Lung (tissue), 11 donors: ENCODE measurements at regions not wholly inside any gene's neighbourhood (a gene's known extent, or its start where the extent isn't known, plus 50 kb on each side); places are given as distances from the start of the nearest gene placed in this dataset.

ENCODE experiments used
- ATAC-seq: fragments of 200-7000 bp; cut with Tn5 transposase; one replicate; pipeline ENCODE4 v1.9.1; 2020; ENCODE audit warnings: moderate number of reproducible peaks; ENCODE audit not compliant: insufficient read depth, low FRiP score
- DNase-seq, 3 donors: peaks; one replicate each; pipeline ENCODE4 v3.0.0-alpha.2; 2013 to 2017
- H3K27ac ChIP-seq, 2 donors: one replicate each; pipeline ENCODE4 v1.5.1; 2013; ENCODE audit warnings: mild to moderate bottlenecking in 2 of 2, moderate library complexity in 2 of 2, control low read depth in 1 of 2, inconsistent platforms in 1 of 2, low read depth in 1 of 2, low read length in 1 of 2
- H3K27me3 ChIP-seq, 3 donors: one replicate each; pipeline ENCODE4 v1.5.1; 2013; ENCODE audit warnings: low read length in 2 of 3; ENCODE audit not compliant: control insufficient read depth in 3 of 3, insufficient read depth in 3 of 3
- H3K36me3 ChIP-seq, 4 donors: one replicate each; pipeline ENCODE4 v1.5.1; 2013; ENCODE audit warnings: low read length in 4 of 4, mild to moderate bottlenecking in 1 of 4, moderate library complexity in 1 of 4; ENCODE audit not compliant: control insufficient read depth in 4 of 4, insufficient read depth in 4 of 4
- H3K4me1 ChIP-seq, 5 donors: one replicate each; pipeline ENCODE4 v1.5.1; 2013; ENCODE audit warnings: low read length in 5 of 5, mild to moderate bottlenecking in 2 of 5, moderate library complexity in 1 of 5; ENCODE audit not compliant: control insufficient read depth in 5 of 5, insufficient read depth in 5 of 5
- H3K4me3 ChIP-seq: one replicate; pipeline ENCODE4 v1.5.1; 2013; ENCODE audit warnings: mild to moderate bottlenecking, control low read depth, moderate library complexity
- H3K9ac ChIP-seq, 2 donors: one replicate each; pipeline ENCODE4 v1.5.1; 2013; ENCODE audit warnings: low read length in 2 of 2, control low read depth in 1 of 2; ENCODE audit not compliant: insufficient read depth in 1 of 2
- H3K9me3 ChIP-seq, 4 donors: one replicate each; pipeline ENCODE4 v1.5.1; 2013; ENCODE audit warnings: low read length in 3 of 4, mild to moderate bottlenecking in 1 of 4, moderate library complexity in 1 of 4; ENCODE audit not compliant: control insufficient read depth in 4 of 4, insufficient read depth in 3 of 4
- CTCF ChIP-seq: IDR thresholded peaks from 2 replicates; pipeline ENCODE4 v1.5.1; 2012; ENCODE audit warnings: mild to moderate bottlenecking; ENCODE audit errors: control extremely low read depth, extremely low read depth
- whole genome bisulfite sequencing, 2 donors: extraction: QIAGEN DNeasy Blood & Tissue Kit; methylation state at CpG; one replicate each; pipeline ENCODE4 v1.1.7; 2013; 5-methylcytosine and 5-hydroxymethylcytosine counted together
- donor health status: control.
- donor health status: control.
- donor health status: Bipolar disorder and iron deficiency.
- donor health status: healthy.
- donor health status: DM: yes; HTN: yes; CAD: no.

- no peak overlapping the region for H3K27ac ChIP-seq
- no peak for ATAC-seq
- no peaks in the 10 kb centered on the region for H3K36me3 ChIP-seq
- TF ChIP-seq CTCF: no peak
- no peak overlapping the region for H3K9ac ChIP-seq
- no peak for DNase-seq
- no peaks in the 10 kb centered on the region for H3K9me3 ChIP-seq
- no peak overlapping the region for H3K4me3 ChIP-seq
- H3K4me1 ChIP-seq: peaks cover 0 to 12% (median 0%) of the 10 kb centered on the region in 5 donors
- no peaks in the 10 kb centered on the region for H3K27me3 ChIP-seq
- WGBS, 2 donors: 90 to 94% methylated on average over 1 of the region's 1 CpG
Observed at GRCh38 chr9:27732494-27732893, 159.2 kb upstream of the C9orf72 start.

GRCh38 chr9:27743490-27743889, 170.2 kb upstream of the C9orf72 start:
- TF ChIP-seq CTCF: no peak
- WGBS, 2 donors: 81 to 82% methylated on average over 1 of the region's 1 CpG
- no peak for ATAC-seq
- no peaks in the 10 kb centered on the region for H3K27me3 ChIP-seq
- peaks cover 0 to 4% (median 0%) of the 10 kb centered on the region in 5 donors for H3K4me1 ChIP-seq
- no peak overlapping the region for H3K4me3 ChIP-seq
- H3K36me3 ChIP-seq: no peaks in the 10 kb centered on the region
- H3K27ac ChIP-seq: no peak overlapping the region
- no peak for DNase-seq
- H3K9ac ChIP-seq: no peak overlapping the region
- peaks cover 0 to 4% (median 3%) of the 10 kb centered on the region in 4 donors for H3K9me3 ChIP-seq

GRCh38 chr9:27747450-27747849, 174.2 kb upstream of the C9orf72 start:
- Histone ChIP-seq H3K9me3 (peaks cover 0 to under 1% (median 0%) of the 10 kb centered on the region in 4 donors), H3K4me3 (no peak overlapping the region), H3K4me1 (peaks cover 0 to 12% (median 5%) of the 10 kb centered on the region in 5 donors), H3K27ac (no peak overlapping the region), H3K9ac (no peak overlapping the region), H3K27me3 (no peaks in the 10 kb centered on the region), H3K36me3 (no peaks in the 10 kb centered on the region)
- WGBS, 2 donors: 41 to 60% methylated on average over 1 of the region's 1 CpG
- ATAC-seq (no peak), DNase-seq (peak in 1 of 3 donors; percentile 19)
- no peak for TF ChIP-seq CTCF

GRCh38 chr9:27749838-27750237, 176.6 kb upstream of the C9orf72 start:
- no peaks in the 10 kb centered on the region for H3K27me3 ChIP-seq
- no peak overlapping the region for H3K4me3 ChIP-seq
- no peaks in the 10 kb centered on the region for H3K9me3 ChIP-seq
- peak in 1 of 3 donors; percentile 25 for DNase-seq
- H3K36me3 ChIP-seq: no peaks in the 10 kb centered on the region
- TF ChIP-seq CTCF: no peak
- 62 to 75% methylated on average over 2 of the region's 2 CpGs for whole genome bisulfite sequencing, 2 donors
- ATAC-seq: no peak
- no peak overlapping the region for H3K9ac ChIP-seq
- H3K4me1 ChIP-seq: peaks cover 0 to 12% (median 5%) of the 10 kb centered on the region in 5 donors
- H3K27ac ChIP-seq: no peak overlapping the region
